ENCODE measurements at regions not wholly inside any gene's neighbourhood (a gene's known extent, or its start where the extent isn't known, plus 50 kb on each side); places are given as distances from the start of the nearest gene placed in this dataset.

GRCh38 chr2:71926089-71926447, 221.6 kb downstream of the CYP26B1 start:
- H3K27ac Mint-ChIP-seq: no peak overlapping the region
- no peaks in the 10 kb centered on the region for H3K27me3 ChIP-seq
- H3K4me3 ChIP-seq: no peak overlapping the region
- H3K27ac ChIP-seq: no peak overlapping the region
- H3K36me3 ChIP-seq: no peaks in the 10 kb centered on the region
- H3K4me3 Mint-ChIP-seq: no peak overlapping the region
- H3K9me3 ChIP-seq (ENCODE audit: low read depth): no peaks in the 10 kb centered on the region
- TF ChIP-seq CTCF (IDR thresholded peaks at IDR 0.05) (no peak), EZH2 (IDR thresholded peaks at IDR 0.05) (no peak), EZH2phosphoT487 (IDR thresholded peaks at IDR 0.05) (no peak)
- H3K36me3 Mint-ChIP-seq: no peaks in the 10 kb centered on the region
- H3K9ac ChIP-seq: no peak overlapping the region
- H3K4me1 ChIP-seq: no peaks in the 10 kb centered on the region
- no peaks in the 10 kb centered on the region for H3K79me2 ChIP-seq (ENCODE audit: low read depth)
- no peak for DNase-seq (ENCODE audit: low spot score)
- H2AFZ ChIP-seq (replicated peaks): no peak overlapping the region
- peaks cover 7% of the 10 kb centered on the region for H3K4me1 Mint-ChIP-seq
- H3F3A ChIP-seq (ENCODE audit: low read depth): no peaks in the 10 kb centered on the region
- no peaks in the 10 kb centered on the region for H3K27me3 Mint-ChIP-seq (ENCODE audit: insufficient read depth, low read depth)
- H4K20me1 ChIP-seq (ENCODE audit: low read depth): no peaks in the 10 kb centered on the region
- no peaks in the 10 kb centered on the region for H3K9me3 Mint-ChIP-seq
- H3K4me2 ChIP-seq: no peak overlapping the region

GRCh38 chr2:71925268-71926088, 222.2 kb downstream of the CYP26B1 start:
- Histone ChIP-seq H3K27me3 (no peaks in the 10 kb centered on the region), H4K20me1 (ENCODE audit: low read depth) (no peaks in the 10 kb centered on the region), H3K4me2 (no peak overlapping the region), H3K9me3 (ENCODE audit: low read depth) (no peaks in the 10 kb centered on the region), H3K27ac (no peak overlapping the region), H3K4me3 (no peak overlapping the region), H3K9ac (no peak overlapping the region), H3F3A (ENCODE audit: low read depth) (no peaks in the 10 kb centered on the region), H3K4me1 (no peaks in the 10 kb centered on the region), H3K79me2 (ENCODE audit: low read depth) (no peaks in the 10 kb centered on the region), H3K36me3 (no peaks in the 10 kb centered on the region), H2AFZ (replicated peaks) (no peak overlapping the region)
- TF ChIP-seq CTCF (IDR thresholded peaks at IDR 0.05): no peak
- no peak for TF ChIP-seq EZH2 (IDR thresholded peaks at IDR 0.05)
- no peak for TF ChIP-seq EZH2phosphoT487 (IDR thresholded peaks at IDR 0.05)
- H3K27ac Mint-ChIP-seq: no peak overlapping the region
- H3K4me3 Mint-ChIP-seq: no peak overlapping the region
- H3K36me3 Mint-ChIP-seq: no peaks in the 10 kb centered on the region
- H3K9me3 Mint-ChIP-seq: no peaks in the 10 kb centered on the region
- peaks cover 7% of the 10 kb centered on the region for H3K4me1 Mint-ChIP-seq
- no peaks in the 10 kb centered on the region for H3K27me3 Mint-ChIP-seq (ENCODE audit: insufficient read depth, low read depth)
- no peak for DNase-seq (ENCODE audit: low spot score)

GRCh38 chr2:71923887-71924533, 223.7 kb downstream of the CYP26B1 start:
- Histone ChIP-seq H3K4me2 (no peak overlapping the region), H3K9me3 (ENCODE audit: low read depth) (no peaks in the 10 kb centered on the region), H3K4me3 (no peak overlapping the region), H2AFZ (replicated peaks) (no peak overlapping the region), H3K9ac (no peak overlapping the region), H3K79me2 (ENCODE audit: low read depth) (no peaks in the 10 kb centered on the region), H3K36me3 (no peaks in the 10 kb centered on the region), H4K20me1 (ENCODE audit: low read depth) (no peaks in the 10 kb centered on the region), H3K27me3 (no peaks in the 10 kb centered on the region), H3F3A (ENCODE audit: low read depth) (no peaks in the 10 kb centered on the region), H3K27ac (no peak overlapping the region), H3K4me1 (no peaks in the 10 kb centered on the region)
- H3K9me3 Mint-ChIP-seq: no peaks in the 10 kb centered on the region
- no peaks in the 10 kb centered on the region for H3K27me3 Mint-ChIP-seq (ENCODE audit: insufficient read depth, low read depth)
- TF ChIP-seq EZH2 (IDR thresholded peaks at IDR 0.05): no peak
- TF ChIP-seq CTCF (IDR thresholded peaks at IDR 0.05): peak; percentile 84
- no peak overlapping the region for H3K4me3 Mint-ChIP-seq
- peak; percentile 91 for DNase-seq (ENCODE audit: low spot score)
- H3K36me3 Mint-ChIP-seq: no peaks in the 10 kb centered on the region
- no peak overlapping the region for H3K27ac Mint-ChIP-seq
- peaks cover 7% of the 10 kb centered on the region for H3K4me1 Mint-ChIP-seq

All from neural progenitor cell (in vitro differentiated cells).